Loucy (cell line): ENCODE measurements at regions not wholly inside any gene's neighbourhood (a gene's known extent, or its start where the extent isn't known, plus 50 kb on each side); places are given as distances from the start of the nearest gene placed in this dataset.

Experiments used
- H2AFZ ChIP-seq: fragments of 200-600 bp; sonication (generic); 2 replicates; pipeline ENCODE4 v1.6.0; 2016; ENCODE audit warnings: antibody characterized with exemption, mild to moderate bottlenecking, low read length, moderate library complexity
- H3F3A ChIP-seq: fragments of 200-600 bp; 2 replicates; pipeline ENCODE4 v1.6.0; 2016; ENCODE audit warnings: antibody characterized with exemption, low read depth, mild to moderate bottlenecking
- H3K27me3 ChIP-seq: fragments of 200-600 bp; sonication (generic); 2 replicates; pipeline ENCODE4 v1.6.1; 2014; ENCODE audit warnings: low read length, mild to moderate bottlenecking; ENCODE audit not compliant: insufficient read depth, poor library complexity, severe bottlenecking
- H3K36me3 ChIP-seq: fragments of 200-600 bp; sonication (generic); 2 replicates; pipeline ENCODE4 v1.6.1; 2016; ENCODE audit warnings: low read length; ENCODE audit not compliant: insufficient read depth
- H3K4me1 ChIP-seq: fragments of 200-600 bp; sonication (generic); 2 replicates; pipeline ENCODE4 v1.5.1; 2014; ENCODE audit warnings: low read length, mild to moderate bottlenecking; ENCODE audit not compliant: insufficient read depth, poor library complexity, severe bottlenecking
- H3K4me2 ChIP-seq: fragments of 200-600 bp; sonication (generic); 2 replicates; pipeline ENCODE4 v1.6.0; 2014; ENCODE audit warnings: antibody characterized with exemption, low read length, low read depth, mild to moderate bottlenecking; ENCODE audit not compliant: poor library complexity, severe bottlenecking
- H3K4me3 ChIP-seq: fragments of 200-600 bp; sonication (generic); 2 replicates; pipeline ENCODE4 v1.5.1; 2014; ENCODE audit warnings: low read length, mild to moderate bottlenecking, mixed read lengths; ENCODE audit not compliant: poor library complexity, severe bottlenecking
- H3K79me2 ChIP-seq: fragments of 200-600 bp; sonication (generic); 2 replicates; pipeline ENCODE4 v1.6.1; 2014; ENCODE audit warnings: low read length; ENCODE audit not compliant: insufficient read depth
- H3K9ac ChIP-seq: fragments of 200-600 bp; sonication (generic); 2 replicates; pipeline ENCODE4 v1.6.0; 2014; ENCODE audit warnings: mild to moderate bottlenecking, low read depth, low read length, moderate library complexity; ENCODE audit not compliant: poor library complexity, severe bottlenecking
- H3K9me2 ChIP-seq: fragments of 200-600 bp; sonication (generic); replicated peaks from 2 replicates; pipeline ENCODE4 v1.6.1; 2016; ENCODE audit warnings: low read depth, low read length, mixed read lengths
- H3K9me3 ChIP-seq: fragments of 200-600 bp; sonication (generic); 2 replicates; pipeline ENCODE4 v1.6.1; 2014; ENCODE audit warnings: mild to moderate bottlenecking, antibody characterized with exemption, low read length, low read depth; ENCODE audit not compliant: insufficient read depth
- H4K20me1 ChIP-seq: fragments of 200-600 bp; sonication (generic); 2 replicates; pipeline ENCODE4 v1.6.0; 2014; ENCODE audit warnings: antibody characterized with exemption, low read length, mild to moderate bottlenecking; ENCODE audit not compliant: insufficient read depth, poor library complexity, severe bottlenecking
- EZH2phosphoT487 ChIP-seq: fragments of 200-600 bp; IDR thresholded peaks from 2 replicates; pipeline ENCODE4 v1.6.1; 2018; ENCODE audit warnings: antibody characterized with exemption, mild to moderate bottlenecking, moderate library complexity, borderline replicate concordance
- TF ChIP-seq, protein P1 (sequence below): fragments of 200-600 bp; sonication (generic); conservative IDR thresholded peaks from 2 replicates; pipeline ENCODE4 v1.5.1; 2014; ENCODE audit warnings: mild to moderate bottlenecking, antibody characterized with exemption, low read length

DNA sequence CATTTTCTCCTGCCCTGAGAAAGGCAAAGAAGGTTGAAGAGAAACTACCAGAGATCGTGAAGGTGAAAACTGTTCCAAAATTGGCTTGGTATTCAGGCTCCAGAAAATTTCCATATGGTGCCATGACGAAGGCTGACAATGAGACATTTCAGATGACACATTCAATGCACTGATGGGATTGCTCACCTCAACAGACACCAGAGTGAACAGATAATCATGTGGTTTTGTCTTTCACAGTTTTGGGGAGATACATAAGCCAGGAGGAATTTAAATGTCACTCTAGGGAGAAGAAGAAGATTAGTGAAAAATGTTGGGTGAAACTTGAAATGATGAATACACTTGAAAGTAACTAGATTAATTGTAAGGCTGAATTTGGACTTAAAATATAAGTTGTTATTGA is 339.7 kb upstream of the EPHA3 start:
- H3K9ac ChIP-seq, result no peak overlapping the region
- no peak overlapping the region for H3K4me3 ChIP-seq
- no peaks in the 10 kb centered on the region for H3K79me2 ChIP-seq
- no peak overlapping the region for H3K4me2 ChIP-seq
- H3K27me3 ChIP-seq, result no peaks in the 10 kb centered on the region
- no peaks in the 10 kb centered on the region for H4K20me1 ChIP-seq
- no peaks in the 10 kb centered on the region for H3K9me3 ChIP-seq
- TF ChIP-seq, protein P1, sequence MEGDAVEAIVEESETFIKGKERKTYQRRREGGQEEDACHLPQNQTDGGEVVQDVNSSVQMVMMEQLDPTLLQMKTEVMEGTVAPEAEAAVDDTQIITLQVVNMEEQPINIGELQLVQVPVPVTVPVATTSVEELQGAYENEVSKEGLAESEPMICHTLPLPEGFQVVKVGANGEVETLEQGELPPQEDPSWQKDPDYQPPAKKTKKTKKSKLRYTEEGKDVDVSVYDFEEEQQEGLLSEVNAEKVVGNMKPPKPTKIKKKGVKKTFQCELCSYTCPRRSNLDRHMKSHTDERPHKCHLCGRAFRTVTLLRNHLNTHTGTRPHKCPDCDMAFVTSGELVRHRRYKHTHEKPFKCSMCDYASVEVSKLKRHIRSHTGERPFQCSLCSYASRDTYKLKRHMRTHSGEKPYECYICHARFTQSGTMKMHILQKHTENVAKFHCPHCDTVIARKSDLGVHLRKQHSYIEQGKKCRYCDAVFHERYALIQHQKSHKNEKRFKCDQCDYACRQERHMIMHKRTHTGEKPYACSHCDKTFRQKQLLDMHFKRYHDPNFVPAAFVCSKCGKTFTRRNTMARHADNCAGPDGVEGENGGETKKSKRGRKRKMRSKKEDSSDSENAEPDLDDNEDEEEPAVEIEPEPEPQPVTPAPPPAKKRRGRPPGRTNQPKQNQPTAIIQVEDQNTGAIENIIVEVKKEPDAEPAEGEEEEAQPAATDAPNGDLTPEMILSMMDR, result no peak
- TF ChIP-seq EZH2phosphoT487, result no peak
- no peaks in the 10 kb centered on the region for H3F3A ChIP-seq
- no peaks in the 10 kb centered on the region for H3K36me3 ChIP-seq
- no peaks in the 10 kb centered on the region for H3K4me1 ChIP-seq
- no peaks in the 10 kb centered on the region for H3K9me2 ChIP-seq
- no peak overlapping the region for H2AFZ ChIP-seq

DNA sequence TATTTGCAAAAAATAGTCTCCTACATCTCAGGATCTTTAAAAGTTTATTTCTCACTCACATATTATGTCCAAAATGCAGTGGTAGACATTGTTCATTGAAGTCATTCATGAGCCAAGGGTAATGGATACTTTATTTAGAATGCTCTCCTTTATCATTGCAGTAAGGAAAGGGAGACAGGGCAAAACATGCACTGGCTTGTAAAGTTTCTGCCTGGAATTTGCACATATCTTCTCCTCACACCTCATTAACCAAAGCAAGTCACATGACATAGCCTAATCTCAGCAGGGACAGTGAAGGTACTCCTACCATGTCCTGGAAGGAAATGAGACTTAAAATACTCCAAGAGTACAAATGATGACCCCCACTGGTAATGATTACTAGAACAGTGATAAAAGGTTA is 333.7 kb upstream of the EPHA3 start:
- Histone ChIP-seq H3K4me3 (no peak overlapping the region), H3K9me3 (no peaks in the 10 kb centered on the region), H3K36me3 (no peaks in the 10 kb centered on the region), H4K20me1 (no peaks in the 10 kb centered on the region), H3K9me2 (no peaks in the 10 kb centered on the region), H2AFZ (no peak overlapping the region), H3K27me3 (no peaks in the 10 kb centered on the region), H3K4me2 (no peak overlapping the region), H3K9ac (no peak overlapping the region), H3F3A (no peaks in the 10 kb centered on the region), H3K4me1 (no peaks in the 10 kb centered on the region), H3K79me2 (no peaks in the 10 kb centered on the region)
- no peak for TF ChIP-seq EZH2phosphoT487
- TF ChIP-seq, protein P1, result no peak

DNA sequence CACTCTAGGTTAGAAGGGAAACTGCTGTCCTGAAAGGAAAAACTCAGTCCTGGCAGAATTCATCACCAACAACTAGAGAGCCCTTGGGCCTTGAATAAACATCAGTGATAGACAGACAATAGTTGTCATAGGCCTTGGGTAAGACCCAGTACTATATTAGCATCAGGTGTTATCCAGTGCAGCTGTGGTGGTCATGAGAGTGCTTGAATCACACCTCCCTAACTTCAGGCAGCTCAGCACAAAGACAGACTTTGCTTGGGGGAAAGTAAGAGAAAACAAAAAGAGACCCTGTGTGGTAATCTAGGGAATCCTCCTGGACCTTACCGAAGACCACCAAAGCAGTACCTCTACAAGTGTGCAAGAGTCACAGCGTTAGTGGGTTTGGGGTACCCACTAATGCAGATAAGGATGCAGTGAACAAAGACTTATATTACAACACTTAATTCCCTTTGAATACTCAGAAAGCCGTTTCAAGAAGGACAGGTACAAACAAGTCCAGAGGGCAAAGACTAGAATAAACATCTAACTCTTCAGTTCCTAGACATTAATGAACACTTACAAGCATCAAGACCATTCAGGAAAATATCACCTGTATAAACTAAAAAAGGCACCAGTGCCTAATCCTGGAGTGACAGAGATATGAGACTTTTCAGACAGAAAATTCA is 332.3 kb upstream of the EPHA3 start:
- Histone ChIP-seq H3K4me3 (no peak overlapping the region), H4K20me1 (no peaks in the 10 kb centered on the region), H3K9ac (no peak overlapping the region), H3K79me2 (no peaks in the 10 kb centered on the region), H3K36me3 (no peaks in the 10 kb centered on the region), H3K4me1 (no peaks in the 10 kb centered on the region), H3F3A (no peaks in the 10 kb centered on the region), H3K27me3 (no peaks in the 10 kb centered on the region), H3K9me3 (no peaks in the 10 kb centered on the region), H2AFZ (no peak overlapping the region), H3K4me2 (no peak overlapping the region), H3K9me2 (no peaks in the 10 kb centered on the region)
- TF ChIP-seq EZH2phosphoT487, result no peak
- TF ChIP-seq, protein P1, result no peak
